ENCODE measurements at regions not wholly inside any gene's neighbourhood (a gene's known extent, or its start where the extent isn't known, plus 50 kb on each side); places are given as distances from the start of the nearest gene placed in this dataset.

DNA sequence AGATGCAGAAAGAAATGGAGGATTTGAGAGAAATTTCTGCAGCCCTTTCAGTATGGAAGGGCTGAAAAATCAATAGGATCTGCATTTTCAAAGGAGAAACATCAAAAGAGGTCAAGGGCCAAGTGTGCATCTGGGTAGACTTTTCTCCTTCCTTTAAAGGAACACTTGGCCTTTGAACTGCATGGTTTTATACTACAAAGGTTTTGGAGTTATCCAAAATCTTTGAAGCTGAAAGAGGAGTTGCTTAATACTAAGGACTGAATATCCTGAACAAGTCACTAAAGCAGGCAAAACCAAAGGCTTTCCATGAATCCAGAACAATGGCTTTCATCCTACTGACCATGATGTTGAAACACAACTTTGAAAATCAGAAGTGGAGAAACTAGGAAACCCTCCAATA, 553.7 kb upstream of the LMCD1 start:
- Histone ChIP-seq H3K27me3 (ENCODE audit: control insufficient read depth in 1 of 2, insufficient read depth in 2 of 2, low read length in 2 of 2) (no peaks in the 10 kb centered on the region), H3K4me1 (ENCODE audit: control insufficient read depth, insufficient read depth, low read length) (no peaks in the 10 kb centered on the region), H3K4me3 (ENCODE audit: low read length in 2 of 2) (no peak overlapping the region), H3K9me3 (ENCODE audit: control insufficient read depth in 2 of 2, low read length in 2 of 2) (no peaks in the 10 kb centered on the region), H3K36me3 (ENCODE audit: control insufficient read depth in 2 of 2, insufficient read depth in 2 of 2, low read length in 2 of 2) (no peaks in the 10 kb centered on the region), H3K27ac (ENCODE audit: low read length) (no peak overlapping the region), H3K9ac (ENCODE audit: low read length in 2 of 2) (no peak overlapping the region)

DNA sequence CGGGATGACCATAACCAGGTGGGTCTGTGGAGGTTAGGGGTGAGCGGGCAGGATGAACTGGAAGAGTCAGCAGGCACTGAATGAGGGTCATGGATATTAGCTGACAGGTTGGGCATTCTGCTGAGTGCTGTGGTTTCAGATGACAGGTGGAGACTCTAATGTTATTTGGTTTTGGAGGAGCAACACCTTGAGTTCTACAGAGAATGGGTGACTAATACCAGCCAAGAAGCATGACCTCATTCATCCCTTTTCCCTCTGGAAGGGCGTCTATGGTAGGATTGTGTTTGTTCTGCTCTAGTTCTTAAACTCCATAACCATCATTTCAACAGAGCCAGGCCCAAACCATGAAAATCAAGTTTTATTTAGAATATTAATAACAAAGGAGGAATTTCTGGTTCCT, 550.7 kb upstream of the LMCD1 start:
- Histone ChIP-seq H3K9me3 (ENCODE audit: control insufficient read depth in 2 of 2, low read length in 2 of 2) (no peaks in the 10 kb centered on the region), H3K27me3 (ENCODE audit: control insufficient read depth in 1 of 2, insufficient read depth in 2 of 2, low read length in 2 of 2) (no peaks in the 10 kb centered on the region)

GRCh38 chr3:7953449-7954014, 548.1 kb upstream of the LMCD1 start:
- H3K9me3 ChIP-seq (ENCODE audit: control insufficient read depth in 2 of 2, low read length in 2 of 2) = no peaks in the 10 kb centered on the region
- no peak overlapping the region for H3K4me3 ChIP-seq (ENCODE audit: low read length in 2 of 2)
- no peak overlapping the region for H3K27ac ChIP-seq (ENCODE audit: low read length)
- H3K36me3 ChIP-seq (ENCODE audit: control insufficient read depth in 2 of 2, insufficient read depth in 2 of 2, low read length in 2 of 2) = no peaks in the 10 kb centered on the region
- H3K9ac ChIP-seq (ENCODE audit: low read length in 2 of 2) = no peak overlapping the region
- no peaks in the 10 kb centered on the region for H3K4me1 ChIP-seq (ENCODE audit: control insufficient read depth, insufficient read depth, low read length)
- no peaks in the 10 kb centered on the region for H3K27me3 ChIP-seq (ENCODE audit: control insufficient read depth in 1 of 2, insufficient read depth in 2 of 2, low read length in 2 of 2)

More for the DNA sequence above, 550.7 kb upstream of the LMCD1 start:
- Histone ChIP-seq H3K27ac (ENCODE audit: low read length) (no peak overlapping the region), H3K4me1 (ENCODE audit: control insufficient read depth, insufficient read depth, low read length) (no peaks in the 10 kb centered on the region), H3K36me3 (ENCODE audit: control insufficient read depth in 2 of 2, insufficient read depth in 2 of 2, low read length in 2 of 2) (no peaks in the 10 kb centered on the region), H3K4me3 (ENCODE audit: low read length in 2 of 2) (no peak overlapping the region), H3K9ac (ENCODE audit: low read length in 2 of 2) (no peak overlapping the region)

DNA sequence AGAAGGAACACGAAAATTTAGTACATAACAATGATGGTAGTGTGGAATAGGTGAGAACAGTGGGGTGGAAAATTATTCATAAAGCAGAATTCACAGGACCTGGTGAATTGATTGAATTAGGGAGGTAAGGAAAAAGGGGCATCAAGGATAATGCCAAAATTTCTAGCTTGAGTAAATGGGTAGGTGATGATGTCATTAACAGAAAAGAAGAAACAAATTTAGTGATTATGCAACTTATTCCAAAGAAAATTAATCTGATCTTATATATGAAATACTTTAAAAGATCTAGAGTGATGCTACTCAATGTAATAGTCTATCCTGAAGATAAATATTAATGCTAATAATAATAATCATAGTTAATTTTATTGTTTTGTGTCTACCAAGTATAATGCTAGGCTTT, 544.6 kb upstream of the LMCD1 start:
- H3K27me3 ChIP-seq (ENCODE audit: control insufficient read depth in 1 of 2, insufficient read depth in 2 of 2, low read length in 2 of 2) = no peaks in the 10 kb centered on the region
- H3K9ac ChIP-seq (ENCODE audit: low read length in 2 of 2) = no peak overlapping the region
- no peaks in the 10 kb centered on the region for H3K36me3 ChIP-seq (ENCODE audit: control insufficient read depth in 2 of 2, insufficient read depth in 2 of 2, low read length in 2 of 2)
- H3K4me1 ChIP-seq (ENCODE audit: control insufficient read depth, insufficient read depth, low read length) = no peaks in the 10 kb centered on the region
- no peak overlapping the region for H3K27ac ChIP-seq (ENCODE audit: low read length)
- no peaks in the 10 kb centered on the region for H3K9me3 ChIP-seq (ENCODE audit: control insufficient read depth in 2 of 2, low read length in 2 of 2)
- H3K4me3 ChIP-seq (ENCODE audit: low read length in 2 of 2) = no peak overlapping the region

DNA sequence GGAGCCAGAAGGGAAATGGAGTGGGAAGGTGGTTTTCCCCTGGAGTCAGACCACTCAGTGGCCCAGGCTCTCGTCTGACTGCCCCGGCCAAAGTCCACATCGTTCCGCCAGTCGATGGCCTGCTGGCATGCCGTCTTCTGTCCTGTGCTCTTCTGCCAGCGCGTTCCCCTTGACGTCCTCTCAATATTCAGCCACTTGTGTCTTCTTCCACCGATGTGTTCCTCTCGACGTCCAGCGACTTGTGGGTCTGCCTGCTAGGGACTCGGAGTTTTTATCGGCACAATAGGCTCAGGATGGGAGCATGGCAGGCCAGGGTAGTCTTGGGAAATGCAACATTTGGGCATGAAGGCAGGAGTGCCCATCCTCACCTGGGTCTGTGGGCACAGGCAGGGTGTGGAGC, 542.5 kb upstream of the LMCD1 start:
- H3K36me3 ChIP-seq (ENCODE audit: control insufficient read depth in 2 of 2, insufficient read depth in 2 of 2, low read length in 2 of 2) = no peaks in the 10 kb centered on the region
- H3K9me3 ChIP-seq (ENCODE audit: control insufficient read depth in 2 of 2, low read length in 2 of 2) = no peaks in the 10 kb centered on the region
- no peaks in the 10 kb centered on the region for H3K27me3 ChIP-seq (ENCODE audit: control insufficient read depth in 1 of 2, insufficient read depth in 2 of 2, low read length in 2 of 2)

DNA sequence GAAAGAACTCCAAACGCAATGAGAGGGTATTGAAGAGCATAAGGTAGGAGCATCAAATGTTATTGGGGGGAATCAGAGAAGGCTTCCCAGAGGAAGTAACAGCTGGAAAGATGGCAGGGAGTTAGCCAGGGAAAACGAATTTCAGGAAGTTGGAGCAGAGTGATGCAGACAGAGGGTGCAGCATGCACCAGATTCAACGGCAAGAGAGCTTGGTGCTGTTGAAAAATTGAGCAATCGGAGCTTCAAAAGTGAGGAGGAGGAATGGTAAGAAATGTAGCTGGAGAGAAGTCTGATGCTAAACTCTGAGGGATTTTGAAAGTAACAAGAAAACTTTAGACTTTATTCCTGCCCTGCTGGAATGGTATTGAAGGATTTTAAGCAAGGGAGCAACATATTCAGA, 541.0 kb upstream of the LMCD1 start:
- H3K4me1 ChIP-seq (ENCODE audit: control insufficient read depth, insufficient read depth, low read length) = no peaks in the 10 kb centered on the region
- H3K9ac ChIP-seq (ENCODE audit: low read length in 2 of 2) = no peak overlapping the region
- H3K4me3 ChIP-seq (ENCODE audit: low read length in 2 of 2) = no peak overlapping the region
- no peaks in the 10 kb centered on the region for H3K9me3 ChIP-seq (ENCODE audit: control insufficient read depth in 2 of 2, low read length in 2 of 2)
- H3K36me3 ChIP-seq (ENCODE audit: control insufficient read depth in 2 of 2, insufficient read depth in 2 of 2, low read length in 2 of 2) = no peaks in the 10 kb centered on the region
- H3K27ac ChIP-seq (ENCODE audit: low read length) = no peak overlapping the region
- H3K27me3 ChIP-seq (ENCODE audit: control insufficient read depth in 1 of 2, insufficient read depth in 2 of 2, low read length in 2 of 2) = no peaks in the 10 kb centered on the region

More for the DNA sequence above, 542.5 kb upstream of the LMCD1 start:
- no peaks in the 10 kb centered on the region for H3K4me1 ChIP-seq (ENCODE audit: control insufficient read depth, insufficient read depth, low read length)
- H3K4me3 ChIP-seq (ENCODE audit: low read length in 2 of 2) = no peak overlapping the region
- H3K9ac ChIP-seq (ENCODE audit: low read length in 2 of 2) = no peak overlapping the region
- no peak overlapping the region for H3K27ac ChIP-seq (ENCODE audit: low read length)

DNA sequence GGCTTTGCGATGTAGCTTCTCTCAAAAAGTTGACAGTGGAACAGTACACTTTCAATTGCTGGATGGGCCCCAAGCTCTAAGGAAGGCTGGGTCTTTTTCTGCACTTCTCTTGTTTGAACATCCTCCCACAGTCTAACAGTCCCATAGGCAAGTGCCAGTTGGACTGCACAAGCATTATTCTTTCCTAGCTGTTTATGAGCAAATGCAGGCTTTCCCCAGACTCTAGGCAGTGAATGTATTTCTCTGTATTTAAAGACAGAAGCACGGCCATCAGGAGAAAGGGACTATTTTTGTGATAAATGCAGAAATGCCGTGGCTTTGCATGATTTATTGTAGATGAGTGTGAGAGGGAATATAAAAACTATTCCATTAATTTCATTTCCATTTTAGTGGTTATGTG, 539.3 kb upstream of the LMCD1 start:
- no peak overlapping the region for H3K4me3 ChIP-seq (ENCODE audit: low read length in 2 of 2)
- H3K27me3 ChIP-seq (ENCODE audit: control insufficient read depth in 1 of 2, insufficient read depth in 2 of 2, low read length in 2 of 2) = no peaks in the 10 kb centered on the region
- no peak overlapping the region for H3K9ac ChIP-seq (ENCODE audit: low read length in 2 of 2)
- H3K27ac ChIP-seq (ENCODE audit: low read length) = no peak overlapping the region
- H3K36me3 ChIP-seq (ENCODE audit: control insufficient read depth in 2 of 2, insufficient read depth in 2 of 2, low read length in 2 of 2) = no peaks in the 10 kb centered on the region
- H3K9me3 ChIP-seq (ENCODE audit: control insufficient read depth in 2 of 2, low read length in 2 of 2) = no peaks in the 10 kb centered on the region
- H3K4me1 ChIP-seq (ENCODE audit: control insufficient read depth, insufficient read depth, low read length) = no peaks in the 10 kb centered on the region

GRCh38 chr3:7964899-7965298, 536.7 kb upstream of the LMCD1 start:
- Histone ChIP-seq H3K4me3 (ENCODE audit: low read length in 2 of 2) (no peak overlapping the region), H3K27me3 (ENCODE audit: control insufficient read depth in 1 of 2, insufficient read depth in 2 of 2, low read length in 2 of 2) (no peaks in the 10 kb centered on the region), H3K9ac (ENCODE audit: low read length in 2 of 2) (no peak overlapping the region), H3K4me1 (ENCODE audit: control insufficient read depth, insufficient read depth, low read length) (no peaks in the 10 kb centered on the region), H3K27ac (ENCODE audit: low read length) (no peak overlapping the region), H3K9me3 (ENCODE audit: control insufficient read depth in 2 of 2, low read length in 2 of 2) (no peaks in the 10 kb centered on the region), H3K36me3 (ENCODE audit: control insufficient read depth in 2 of 2, insufficient read depth in 2 of 2, low read length in 2 of 2) (no peaks in the 10 kb centered on the region)

GRCh38 chr3:7973006-7973405, 528.6 kb upstream of the LMCD1 start:
- Histone ChIP-seq H3K36me3 (ENCODE audit: control insufficient read depth in 2 of 2, insufficient read depth in 2 of 2, low read length in 2 of 2) (no peaks in the 10 kb centered on the region), H3K9me3 (ENCODE audit: control insufficient read depth in 2 of 2, low read length in 2 of 2) (no peaks in the 10 kb centered on the region), H3K27ac (ENCODE audit: low read length) (no peak overlapping the region), H3K4me3 (ENCODE audit: low read length in 2 of 2) (no peak overlapping the region), H3K9ac (ENCODE audit: low read length in 2 of 2) (no peak overlapping the region), H3K4me1 (ENCODE audit: control insufficient read depth, insufficient read depth, low read length) (no peaks in the 10 kb centered on the region), H3K27me3 (ENCODE audit: control insufficient read depth in 1 of 2, insufficient read depth in 2 of 2, low read length in 2 of 2) (no peaks in the 10 kb centered on the region)

DNA sequence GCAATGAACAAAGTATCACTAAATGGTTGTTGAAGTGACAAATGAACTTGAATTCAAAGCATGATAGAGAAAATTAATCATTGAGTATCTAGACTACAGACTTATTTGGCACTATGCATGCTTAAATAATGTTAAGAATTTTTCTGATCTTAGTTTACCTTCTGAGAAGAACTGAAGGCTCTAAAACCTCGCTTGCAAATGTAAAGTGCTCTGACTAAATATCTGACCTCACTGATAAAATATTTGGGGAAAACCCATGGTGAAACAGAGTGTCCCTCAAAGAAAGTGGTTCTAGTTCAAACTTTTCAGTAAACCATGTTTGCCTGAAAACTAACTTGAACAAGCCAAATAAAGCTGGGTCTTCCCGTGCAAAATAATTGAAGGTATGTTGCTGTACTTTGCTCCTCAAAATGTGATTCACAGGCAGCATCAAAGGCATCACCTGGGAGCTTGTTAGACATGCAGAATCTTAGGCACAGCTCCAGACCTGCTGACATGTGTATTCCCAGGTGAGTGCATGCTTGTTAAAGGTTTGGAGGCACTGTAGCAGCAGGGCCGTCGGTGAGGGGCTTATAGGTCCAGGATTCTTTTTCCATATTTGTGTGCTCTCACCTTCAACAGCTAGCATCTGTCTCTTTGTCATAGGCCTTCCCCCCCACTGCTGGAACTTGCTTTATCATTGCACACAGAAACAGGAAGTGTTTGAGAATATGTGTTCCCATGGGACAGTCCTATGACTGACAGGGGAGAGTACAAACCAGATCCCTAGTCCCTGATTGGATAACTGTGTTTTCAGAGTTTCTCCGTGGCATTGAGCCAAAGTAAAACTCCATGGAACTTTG, 524.2 kb upstream of the LMCD1 start:
- no peaks in the 10 kb centered on the region for H3K27me3 ChIP-seq (ENCODE audit: control insufficient read depth in 1 of 2, insufficient read depth in 2 of 2, low read length in 2 of 2)
- H3K4me3 ChIP-seq (ENCODE audit: low read length in 2 of 2) = no peak overlapping the region
- H3K9me3 ChIP-seq (ENCODE audit: control insufficient read depth in 2 of 2, low read length in 2 of 2) = no peaks in the 10 kb centered on the region
- no peak overlapping the region for H3K9ac ChIP-seq (ENCODE audit: low read length in 2 of 2)
- no peaks in the 10 kb centered on the region for H3K36me3 ChIP-seq (ENCODE audit: control insufficient read depth in 2 of 2, insufficient read depth in 2 of 2, low read length in 2 of 2)
- H3K27ac ChIP-seq (ENCODE audit: low read length) = no peak overlapping the region
- no peaks in the 10 kb centered on the region for H3K4me1 ChIP-seq (ENCODE audit: control insufficient read depth, insufficient read depth, low read length)

DNA sequence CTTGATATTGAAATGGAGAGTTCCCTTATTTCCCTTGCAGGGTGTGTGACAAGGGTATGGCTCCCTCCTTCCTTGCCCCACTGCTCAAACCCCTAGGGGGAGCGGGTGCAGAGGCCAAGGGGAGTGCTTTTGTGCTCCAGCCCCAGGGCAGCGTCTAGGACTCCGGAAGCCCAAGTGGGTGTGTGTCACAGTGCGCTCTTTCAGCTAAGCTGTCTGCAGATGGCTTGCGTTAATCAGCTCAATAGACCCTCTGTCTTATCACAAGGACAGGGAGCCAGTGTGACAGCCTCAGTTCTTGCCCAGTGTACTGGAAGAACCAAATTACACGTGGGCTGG, 523.6 kb upstream of the LMCD1 start:
- Histone ChIP-seq H3K4me1 (ENCODE audit: control insufficient read depth, insufficient read depth, low read length) (no peaks in the 10 kb centered on the region), H3K27me3 (ENCODE audit: control insufficient read depth in 1 of 2, insufficient read depth in 2 of 2, low read length in 2 of 2) (no peaks in the 10 kb centered on the region), H3K4me3 (ENCODE audit: low read length in 2 of 2) (no peak overlapping the region), H3K9ac (ENCODE audit: low read length in 2 of 2) (no peak overlapping the region), H3K9me3 (ENCODE audit: control insufficient read depth in 2 of 2, low read length in 2 of 2) (no peaks in the 10 kb centered on the region), H3K27ac (ENCODE audit: low read length) (no peak overlapping the region), H3K36me3 (ENCODE audit: control insufficient read depth in 2 of 2, insufficient read depth in 2 of 2, low read length in 2 of 2) (no peaks in the 10 kb centered on the region)

All from stomach smooth muscle (tissue), 2 donors.